ENCODE measurements at regions not wholly inside any gene's neighbourhood (a gene's known extent, or its start where the extent isn't known, plus 50 kb on each side); places are given as distances from the start of the nearest gene placed in this dataset.

DNA sequence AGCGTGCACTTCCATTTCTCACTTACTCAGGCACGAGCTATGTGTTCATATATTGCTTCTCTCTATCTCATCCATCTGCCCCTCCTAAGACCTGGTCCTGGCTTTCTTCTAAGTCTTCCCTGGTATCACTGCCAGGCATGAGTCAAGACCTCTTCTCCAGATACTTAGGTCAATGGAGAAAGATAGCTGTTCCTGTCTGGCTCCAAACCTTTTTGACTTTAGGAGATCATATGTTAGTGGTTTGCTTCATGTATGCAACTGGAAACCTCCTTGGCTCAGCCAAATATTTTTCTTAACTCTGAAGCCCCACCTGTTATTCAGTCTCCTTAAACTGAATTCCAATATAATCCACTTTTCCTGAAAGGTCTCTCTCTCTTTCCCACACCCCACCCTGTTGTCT, 211.6 kb upstream of the PTBP2 start:
- TF ChIP-seq POLR2A (IDR thresholded peaks at IDR 0.05; ENCODE audit: low read depth, low read length) (no peak), POLR2AphosphoS5 (IDR thresholded peaks at IDR 0.05; ENCODE audit: low read depth, low read length) (no peak)

Data from GM12892 (cell line).